K562 (cell line): ENCODE measurements at regions not wholly inside any gene's neighbourhood (a gene's known extent, or its start where the extent isn't known, plus 50 kb on each side); places are given as distances from the start of the nearest gene placed in this dataset.

Experiments
- ATAC-seq: fragments of 200-7000 bp; cut with Tn5 transposase; 3 replicates; pipeline ENCODE4 v1.9.1; 2020; ENCODE audit warnings: moderate library complexity
- BruUV-seq: library from RNA; stranded (reverse); fragments of 400-500 nt; replicated peaks from 2 replicates; lab custom pipeline; 2021; lab: Mats Ljungman, UMichigan
- CTCF ChIA-PET: fragments of 300-600 bp; formaldehyde crosslinking; extraction: SDS; loops from one replicate; lab custom pipeline; 2021; ENCODE audit warnings: low intra/inter-chr PET ratio; lab: Yijun Ruan, JAX
- POLR2A ChIA-PET: fragments of 300-600, 350-650 bp; sonication (Branson Sonifier 250); formaldehyde crosslinking; extraction: SDS; loops from one replicate; lab custom pipeline; 2021; ENCODE audit warnings: antibody characterized with exemption, inconsistent platforms; lab: Yijun Ruan, JAX
- DNase-seq, 4 experiments: peaks; one replicate each; pipeline versions ENCODE4 v3.0.0 to v3.0.0-alpha.2; 2011 to 2018; ENCODE audit warnings: low spot score in 3 of 4, mixed read lengths in 3 of 4; ENCODE audit errors: extremely low read depth in 1 of 4
- FAIRE-seq: peaks from 2 replicates; lab custom pipeline; 2011; peaks lifted over from hg19 to GRCh38; lab: Jason Lieb, UNC
- H2AFZ ChIP-seq: 2 replicates; pipeline ENCODE4 v1.6.0; 2011; ENCODE audit warnings: low read depth, low read length, control low read depth, inconsistent platforms
- H3K27ac ChIP-seq: fragments of 200-600 bp; 3 replicates; pipeline ENCODE4 v1.8.0; 2011; ENCODE audit warnings: low read depth, mild to moderate bottlenecking, control low read depth, inconsistent platforms, low read length, moderate library complexity, mixed read lengths; ENCODE audit errors: extremely low read depth
- H3K27me3 ChIP-seq, 2 experiments: fragments of 300-600 bp in 1 of 2; 2 replicates in 1 of 2; 3 replicates in 1 of 2; pipeline versions ENCODE4 v1.6.0 to v1.8.0; 2011; ENCODE audit warnings: inconsistent platforms in 2 of 2, low read length in 2 of 2, mild to moderate bottlenecking in 1 of 2, mixed read lengths in 1 of 2, moderate library complexity in 1 of 2; ENCODE audit not compliant: control insufficient read depth in 2 of 2, insufficient read depth in 2 of 2
- H3K36me3 ChIP-seq: fragments of 300-600 bp; 3 replicates; pipeline ENCODE4 v1.8.0; 2011; ENCODE audit warnings: mild to moderate bottlenecking, low read length, inconsistent platforms; ENCODE audit not compliant: control insufficient read depth, insufficient read depth
- H3K4me1 ChIP-seq, 2 experiments: fragments of 200-600 bp in 1 of 2; replicated peaks in 1 of 2; 2 replicates in 1 of 2; 3 replicates in 1 of 2; pipeline versions ENCODE4 v1.5.1 to v1.8.0; 2011; ENCODE audit warnings: inconsistent platforms in 2 of 2, low read length in 2 of 2, mild to moderate bottlenecking in 1 of 2, mixed read lengths in 1 of 2, moderate library complexity in 1 of 2; ENCODE audit not compliant: control insufficient read depth in 2 of 2, insufficient read depth in 2 of 2
- H3K4me2 ChIP-seq: 2 replicates; pipeline ENCODE4 v1.6.1; 2011; ENCODE audit warnings: low read length, control low read depth, inconsistent platforms, mixed read lengths; ENCODE audit not compliant: insufficient read depth
- H3K4me3 ChIP-seq: fragments of 200-600 bp; sonication (generic), shearing (Covaris generic); 2 replicates; pipeline ENCODE4 v1.5.1; 2016; ENCODE audit warnings: control low read depth, inconsistent platforms
- H3K79me2 ChIP-seq: fragments of 200-600 bp; 3 replicates; pipeline ENCODE4 v1.8.0; 2011; ENCODE audit warnings: low read length, inconsistent platforms; ENCODE audit not compliant: control insufficient read depth, insufficient read depth
- H3K9ac ChIP-seq, 2 experiments: 2 replicates each; pipeline versions ENCODE4 v1.6.0 to v1.6.1; 2011; ENCODE audit warnings: low read depth in 2 of 2, low read length in 2 of 2, control low read depth in 1 of 2, inconsistent platforms in 1 of 2, mild to moderate bottlenecking in 1 of 2, mixed read lengths in 1 of 2; ENCODE audit not compliant: insufficient read depth in 1 of 2
- H3K9me1 ChIP-seq: one replicate; pipeline ENCODE4 v1.6.0; 2011; ENCODE audit warnings: inconsistent platforms, mild to moderate bottlenecking, low read length, moderate library complexity; ENCODE audit not compliant: control insufficient read depth, insufficient read depth
- H3K9me3 ChIP-seq: replicated peaks from 2 replicates; pipeline ENCODE4 v1.5.1; 2011; ENCODE audit warnings: low read depth, low read length, inconsistent platforms; ENCODE audit not compliant: control insufficient read depth, insufficient read depth
- H4K20me1 ChIP-seq: replicated peaks from 2 replicates; pipeline ENCODE4 v1.6.1; 2011; ENCODE audit warnings: low read length, inconsistent platforms, mixed read lengths; ENCODE audit not compliant: control insufficient read depth, insufficient read depth
- COPS2 ChIP-seq: fragments of 450-650 bp; conservative IDR thresholded peaks from 2 replicates; pipeline ENCODE4 v1.6.1; 2016; ENCODE audit warnings: mild to moderate bottlenecking, moderate library complexity
- DACH1 ChIP-seq: fragments of 450-650 bp; IDR thresholded peaks from 2 replicates; pipeline ENCODE4 v1.6.1; 2018; ENCODE audit not compliant: partially characterized antibody
- E2F3 ChIP-seq: fragments of 250-450 bp; sonication (Bioruptor Pico); IDR thresholded peaks from 2 replicates; pipeline ENCODE4 v1.4.0; 2020; ENCODE audit warnings: mild to moderate bottlenecking
- ETS2 ChIP-seq: IDR thresholded peaks from 2 replicates; pipeline ENCODE4 v1.6.1; 2016; ENCODE audit warnings: borderline replicate concordance, missing genetic modification characterization, mild to moderate bottlenecking, moderate library complexity, missing compliant biosample characterization; ENCODE audit not compliant: poor library complexity, severe bottlenecking
- HNRNPUL1 ChIP-seq: fragments of 200-400 bp; formaldehyde crosslinking; IDR thresholded peaks from 2 replicates; pipeline ENCODE4 v1.6.1; 2017; ENCODE audit warnings: low read length
- IFI16 ChIP-seq: fragments of 250-450 bp; sonication (Bioruptor Pico); IDR thresholded peaks from 2 replicates; pipeline ENCODE4 v2.1.2; 2022; ENCODE audit warnings: mild to moderate bottlenecking, inconsistent platforms
- KLF16 ChIP-seq: IDR thresholded peaks from 2 replicates; pipeline ENCODE4 v1.6.1; 2016; ENCODE audit warnings: antibody characterized with exemption
- TARDBP ChIP-seq: fragments of 450-650 bp; IDR thresholded peaks from 2 replicates; pipeline ENCODE4 v1.6.1; 2016
- ZC3H4 ChIP-seq: sonication (generic); formaldehyde crosslinking; IDR thresholded peaks from 2 replicates; pipeline ENCODE4 v1.9.0; 2021; ENCODE audit warnings: missing genetic modification reagents, borderline replicate concordance
- ZNF140 ChIP-seq: fragments of 250-450 bp; sonication (Bioruptor Pico); IDR thresholded peaks from 2 replicates; pipeline ENCODE4 v1.8.0; 2021; ENCODE audit warnings: moderate library complexity, mild to moderate bottlenecking, inconsistent platforms
- ZNF263 ChIP-seq: sonication (generic); formaldehyde crosslinking; IDR thresholded peaks from 2 replicates; pipeline ENCODE4 v1.8.0; 2022; ENCODE audit warnings: mild to moderate bottlenecking, missing genetic modification reagents, borderline replicate concordance
- ZNF3 ChIP-seq: fragments of 250-450 bp; sonication (Bioruptor Pico); IDR thresholded peaks from 2 replicates; pipeline ENCODE4 v1.5.0; 2021; ENCODE audit warnings: mild to moderate bottlenecking, moderate library complexity
- WGBS: fragments of 100-300 bp; shearing (Covaris generic); methylation state at CpG from one replicate; pipeline ENCODE4 v1.1.6; 2016; ENCODE audit warnings: low coverage, mixed read lengths; ENCODE audit not compliant: insufficient coverage; ENCODE audit errors: missing lambda C conversion rate; 5-methylcytosine and 5-hydroxymethylcytosine counted together
- in situ Hi-C: fragments of 300-500 bp; cut with MboI; formaldehyde crosslinking; loops from 4 replicates; pipeline ENCODE4 v1.15.0; 2018; ENCODE audit warnings: inconsistent platforms, mixed read lengths
- intact Hi-C: fragments of 100-400 bp; cut with micrococcal nuclease; formaldehyde crosslinking; loops from 2 replicates; pipeline ENCODE4 v1.14.2; 2022
- TF ChIP-seq, protein P1 (sequence below): fragments of 250-450 bp; sonication (Bioruptor Pico); IDR thresholded peaks from 2 replicates; pipeline ENCODE4 v1.4.0; 2020; ENCODE audit warnings: mild to moderate bottlenecking, moderate library complexity
- TF ChIP-seq, protein P2 (sequence below): fragments of 450-650 bp; formaldehyde crosslinking; IDR thresholded peaks from 2 replicates; pipeline ENCODE4 v1.4.0; 2022; ENCODE audit warnings: missing genetic modification characterization

DNA sequence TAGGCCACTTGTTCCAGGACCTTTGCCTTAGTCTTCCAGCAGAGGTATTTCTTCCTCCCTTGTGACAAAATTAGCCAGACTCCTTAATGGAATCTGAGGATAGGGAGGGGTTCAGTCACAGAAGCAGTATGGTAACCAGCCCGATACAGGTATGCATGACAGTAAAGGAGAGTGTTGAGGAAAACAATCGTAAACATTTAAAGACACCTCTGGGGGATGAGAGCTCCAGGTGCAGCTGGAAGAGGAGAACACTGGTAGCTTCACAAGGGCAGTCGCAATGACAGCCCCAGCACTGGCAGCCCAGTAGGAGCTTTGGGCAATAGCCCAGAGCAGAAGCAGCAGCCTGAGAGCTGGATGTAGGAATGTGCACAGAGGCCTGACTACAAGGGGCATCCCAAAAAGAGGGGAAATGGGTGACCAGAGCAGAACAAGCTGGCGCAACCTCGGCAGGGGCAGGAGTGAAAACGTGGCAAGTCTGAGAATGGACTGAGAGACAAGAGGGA lies 344.9 kb upstream of the JAG1 start:
- WGBS = 0% methylated on average over 6 of the region's 6 CpGs
- in situ Hi-C loops = no loop called here
- no TSS peak for BruUV-seq

DNA sequence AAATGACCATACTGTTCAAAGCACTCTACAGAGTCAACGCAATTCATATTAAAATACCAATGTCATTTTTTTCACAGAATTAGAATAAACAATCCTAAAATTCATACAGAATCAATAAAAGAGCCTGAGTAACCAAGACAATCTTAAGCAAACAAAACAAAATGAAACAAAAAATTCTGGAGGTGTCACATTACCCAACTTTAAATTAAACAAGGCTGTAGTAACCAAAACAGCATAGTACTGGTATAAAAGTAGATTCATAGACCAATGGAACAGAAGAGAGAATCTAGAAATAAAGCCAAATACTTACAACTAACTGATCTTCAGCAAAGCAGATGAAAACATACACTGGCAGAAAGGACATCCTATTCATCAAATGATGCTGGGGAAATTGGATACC lies 346.9 kb upstream of the JAG1 start:
- H3K4me2 ChIP-seq = no peak overlapping the region
- BruUV-seq = no TSS peak
- no peak for TF ChIP-seq E2F3 (CRISPR knock-in tag)
- TF ChIP-seq, protein P1, sequence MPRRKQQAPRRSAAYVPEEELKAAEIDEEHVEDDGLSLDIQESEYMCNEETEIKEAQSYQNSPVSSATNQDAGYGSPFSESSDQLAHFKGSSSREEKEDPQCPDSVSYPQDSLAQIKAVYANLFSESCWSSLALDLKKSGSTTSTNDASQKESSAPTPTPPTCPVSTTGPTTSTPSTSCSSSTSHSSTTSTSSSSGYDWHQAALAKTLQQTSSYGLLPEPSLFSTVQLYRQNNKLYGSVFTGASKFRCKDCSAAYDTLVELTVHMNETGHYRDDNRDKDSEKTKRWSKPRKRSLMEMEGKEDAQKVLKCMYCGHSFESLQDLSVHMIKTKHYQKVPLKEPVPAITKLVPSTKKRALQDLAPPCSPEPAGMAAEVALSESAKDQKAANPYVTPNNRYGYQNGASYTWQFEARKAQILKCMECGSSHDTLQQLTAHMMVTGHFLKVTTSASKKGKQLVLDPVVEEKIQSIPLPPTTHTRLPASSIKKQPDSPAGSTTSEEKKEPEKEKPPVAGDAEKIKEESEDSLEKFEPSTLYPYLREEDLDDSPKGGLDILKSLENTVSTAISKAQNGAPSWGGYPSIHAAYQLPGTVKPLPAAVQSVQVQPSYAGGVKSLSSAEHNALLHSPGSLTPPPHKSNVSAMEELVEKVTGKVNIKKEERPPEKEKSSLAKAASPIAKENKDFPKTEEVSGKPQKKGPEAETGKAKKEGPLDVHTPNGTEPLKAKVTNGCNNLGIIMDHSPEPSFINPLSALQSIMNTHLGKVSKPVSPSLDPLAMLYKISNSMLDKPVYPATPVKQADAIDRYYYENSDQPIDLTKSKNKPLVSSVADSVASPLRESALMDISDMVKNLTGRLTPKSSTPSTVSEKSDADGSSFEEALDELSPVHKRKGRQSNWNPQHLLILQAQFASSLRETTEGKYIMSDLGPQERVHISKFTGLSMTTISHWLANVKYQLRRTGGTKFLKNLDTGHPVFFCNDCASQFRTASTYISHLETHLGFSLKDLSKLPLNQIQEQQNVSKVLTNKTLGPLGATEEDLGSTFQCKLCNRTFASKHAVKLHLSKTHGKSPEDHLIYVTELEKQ = no peak
- no peak for TF ChIP-seq HNRNPUL1
- TF ChIP-seq ZNF263 (CRISPR knock-in tag) = no peak
- TF ChIP-seq COPS2 = no peak
- TF ChIP-seq ETS2 (tag) = no peak
- no peak for TF ChIP-seq ZNF3

More for the DNA sequence above, 344.9 kb upstream of the JAG1 start:
- Histone ChIP-seq H3K4me3 (no peak overlapping the region), H3K9me1 (no peaks in the 10 kb centered on the region), H2AFZ (no peak overlapping the region), H3K27ac (no peak overlapping the region), H3K4me1 (no peaks in the 10 kb centered on the region), H4K20me1 (no peaks in the 10 kb centered on the region), H3K27me3 (no peaks in the 10 kb centered on the region), H3K36me3 (no peaks in the 10 kb centered on the region), H3K79me2 (no peaks in the 10 kb centered on the region), H3K4me2 (no peak overlapping the region), H3K9me3 (no peaks in the 10 kb centered on the region), H3K9ac (no peak overlapping the region)
- TF ChIP-seq TARDBP = no peak
- no peak for TF ChIP-seq DACH1
- TF ChIP-seq IFI16 (CRISPR knock-in tag) = no peak
- TF ChIP-seq, protein P2, sequence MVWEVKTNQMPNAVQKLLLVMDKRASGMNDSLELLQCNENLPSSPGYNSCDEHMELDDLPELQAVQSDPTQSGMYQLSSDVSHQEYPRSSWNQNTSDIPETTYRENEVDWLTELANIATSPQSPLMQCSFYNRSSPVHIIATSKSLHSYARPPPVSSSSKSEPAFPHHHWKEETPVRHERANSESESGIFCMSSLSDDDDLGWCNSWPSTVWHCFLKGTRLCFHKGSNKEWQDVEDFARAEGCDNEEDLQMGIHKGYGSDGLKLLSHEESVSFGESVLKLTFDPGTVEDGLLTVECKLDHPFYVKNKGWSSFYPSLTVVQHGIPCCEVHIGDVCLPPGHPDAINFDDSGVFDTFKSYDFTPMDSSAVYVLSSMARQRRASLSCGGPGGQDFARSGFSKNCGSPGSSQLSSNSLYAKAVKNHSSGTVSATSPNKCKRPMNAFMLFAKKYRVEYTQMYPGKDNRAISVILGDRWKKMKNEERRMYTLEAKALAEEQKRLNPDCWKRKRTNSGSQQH (CRISPR knock-in tag) = no peak
- no peak for TF ChIP-seq ZNF140 (CRISPR knock-in tag)
- no peak for TF ChIP-seq KLF16
- TF ChIP-seq ZC3H4 (CRISPR knock-in tag) = no peak
- POLR2A ChIA-PET = no interaction called here
- ATAC-seq (no peak), DNase-seq (no peak), FAIRE-seq (no peak)
- CTCF ChIA-PET = no interaction called here
- intact Hi-C loops = no loop called here

More for the DNA sequence above, 346.9 kb upstream of the JAG1 start:
- no peak overlapping the region for H2AFZ ChIP-seq
- H3K9ac ChIP-seq = no peak overlapping the region
- WGBS = 0% methylated on average over 1 of the region's 1 CpG
- H3K9me1 ChIP-seq = no peaks in the 10 kb centered on the region
- H3K9me3 ChIP-seq = no peaks in the 10 kb centered on the region
- in situ Hi-C loops = no loop called here
- no peaks in the 10 kb centered on the region for H3K36me3 ChIP-seq
- no peak overlapping the region for H3K27ac ChIP-seq
- no peak for DNase-seq
- H3K4me1 ChIP-seq = no peaks in the 10 kb centered on the region
- intact Hi-C loops = no loop called here
- CTCF ChIA-PET = no interaction called here
- POLR2A ChIA-PET = no interaction called here
- H3K79me2 ChIP-seq = no peaks in the 10 kb centered on the region
- no peaks in the 10 kb centered on the region for H4K20me1 ChIP-seq
- no peak for ATAC-seq
- H3K27me3 ChIP-seq = no peaks in the 10 kb centered on the region
- no peak for FAIRE-seq
- no peak overlapping the region for H3K4me3 ChIP-seq
